AG09319 (cell line): ENCODE measurements at regions not wholly inside any gene's neighbourhood (a gene's known extent, or its start where the extent isn't known, plus 50 kb on each side); places are given as distances from the start of the nearest gene placed in this dataset.

ENCODE experiments used
- DNase-seq: peaks from one replicate; pipeline ENCODE4 v3.0.0-alpha.2; 2010; ENCODE audit warnings: low read depth; ENCODE audit errors: extremely low read depth
- CTCF ChIP-seq: IDR thresholded peaks from 2 replicates; pipeline ENCODE4 v1.5.1; 2011; ENCODE audit warnings: low read depth, mild to moderate bottlenecking, inconsistent platforms, low read length, moderate library complexity

- no peak for DNase-seq
- no peak for TF ChIP-seq CTCF
Measured at GRCh38 chr1:221286399-221286798, 407.2 kb downstream of the HLX start.

GRCh38 chr1:221289103-221289502, 409.9 kb downstream of the HLX start:
- TF ChIP-seq CTCF, result no peak
- no peak for DNase-seq

GRCh38 chr1:221290669-221291068, 411.4 kb downstream of the HLX start:
- no peak for TF ChIP-seq CTCF
- DNase-seq, result no peak

- no peak for DNase-seq
- TF ChIP-seq CTCF, result no peak
Measured at GRCh38 chr1:221291113-221291512, 411.9 kb downstream of the HLX start.

- no peak for TF ChIP-seq CTCF
- no peak for DNase-seq
Measured at GRCh38 chr1:221292652-221293051, 413.4 kb downstream of the HLX start.

GRCh38 chr1:221294242-221294641, 415.0 kb downstream of the HLX start:
- TF ChIP-seq CTCF, result no peak
- DNase-seq, result no peak

GRCh38 chr1:221302357-221302756, 423.1 kb downstream of the HLX start:
- TF ChIP-seq CTCF, result no peak

GRCh38 chr1:221302810-221303209, 423.6 kb downstream of the HLX start:
- no peak for DNase-seq
- no peak for TF ChIP-seq CTCF

More at GRCh38 chr1:221302357-221302756, 423.1 kb downstream of the HLX start:
- no peak for DNase-seq
